ENCODE measurements at regions not wholly inside any gene's neighbourhood (a gene's known extent, or its start where the extent isn't known, plus 50 kb on each side); places are given as distances from the start of the nearest gene placed in this dataset.

- Mint-ChIP-seq H3K27me3 (no peaks in the 10 kb centered on the region), H3K4me3 (no peak overlapping the region), H3K27ac (no peak overlapping the region), H3K9me3 (no peaks in the 10 kb centered on the region), H3K4me1 (ENCODE audit: low read depth) (peaks cover 5% of the 10 kb centered on the region), H3K36me3 (ENCODE audit: low read depth) (no peaks in the 10 kb centered on the region)
- H3K36me3 ChIP-seq (ENCODE audit: insufficient read depth, low read length), result no peaks in the 10 kb centered on the region
- POLR2A ChIA-PET, result no interaction called here
- ATAC-seq (ENCODE audit: poor library complexity) (no peak), DNase-seq (no peak)
- intact Hi-C loops (cut with DNase I, micrococcal nuclease), result no loop called here
- no peak overlapping the region for H3K27ac ChIP-seq (ENCODE audit: low read depth in 1 of 2, low read length in 2 of 2)
- H3K4me3 ChIP-seq (ENCODE audit: low read length), result no peak overlapping the region
- no peak for TF ChIP-seq CTCF (IDR thresholded peaks at IDR 0.05)
- H3K9me3 ChIP-seq (ENCODE audit: control insufficient read depth in 1 of 2, insufficient read depth in 1 of 2, low read length in 2 of 2), result peaks cover 0 to 3% of the 10 kb centered on the region in 2 experiments
- CTCF ChIA-PET, result no interaction called here
- no peaks in the 10 kb centered on the region for H3K27me3 ChIP-seq (ENCODE audit: control insufficient read depth in 1 of 2, insufficient read depth in 2 of 2, low read length in 2 of 2)
- no peaks in the 10 kb centered on the region for H3K4me1 ChIP-seq (ENCODE audit: insufficient read depth, low read length)
Observed at GRCh38 chr5:158484150-158484549, 615.6 kb downstream of the EBF1 start.

- no peak overlapping the region for H3K4me3 ChIP-seq (ENCODE audit: low read length)
- peaks cover 0 to 3% of the 10 kb centered on the region in 2 experiments for H3K9me3 ChIP-seq (ENCODE audit: control insufficient read depth in 1 of 2, insufficient read depth in 1 of 2, low read length in 2 of 2)
- POLR2A ChIA-PET, result no interaction called here
- Mint-ChIP-seq H3K4me3 (no peak overlapping the region), H3K36me3 (ENCODE audit: low read depth) (no peaks in the 10 kb centered on the region), H3K9me3 (no peaks in the 10 kb centered on the region), H3K27me3 (no peaks in the 10 kb centered on the region), H3K27ac (no peak overlapping the region), H3K4me1 (ENCODE audit: low read depth) (peaks cover 5% of the 10 kb centered on the region)
- H3K4me1 ChIP-seq (ENCODE audit: insufficient read depth, low read length), result no peaks in the 10 kb centered on the region
- CTCF ChIA-PET, result no interaction called here
- ATAC-seq (ENCODE audit: poor library complexity) (no peak), DNase-seq (no peak)
- H3K27me3 ChIP-seq (ENCODE audit: control insufficient read depth in 1 of 2, insufficient read depth in 2 of 2, low read length in 2 of 2), result no peaks in the 10 kb centered on the region
- H3K36me3 ChIP-seq (ENCODE audit: insufficient read depth, low read length), result no peaks in the 10 kb centered on the region
- no peak for TF ChIP-seq CTCF (IDR thresholded peaks at IDR 0.05)
- no peak overlapping the region for H3K27ac ChIP-seq (ENCODE audit: low read depth in 1 of 2, low read length in 2 of 2)
- intact Hi-C loops (cut with DNase I, micrococcal nuclease), result no loop called here
Observed at GRCh38 chr5:158483281-158483860, 616.3 kb downstream of the EBF1 start.

GRCh38 chr5:158482125-158482524, 617.6 kb downstream of the EBF1 start:
- H3K4me1 ChIP-seq (ENCODE audit: insufficient read depth, low read length), result no peaks in the 10 kb centered on the region
- peaks cover 11% of the 10 kb centered on the region for H3K4me1 Mint-ChIP-seq (ENCODE audit: low read depth)
- H3K27me3 Mint-ChIP-seq, result no peaks in the 10 kb centered on the region
- no peak overlapping the region for H3K4me3 ChIP-seq (ENCODE audit: low read length)
- no peak overlapping the region for H3K27ac Mint-ChIP-seq
- no peak overlapping the region for H3K4me3 Mint-ChIP-seq
- DNase-seq (no peak), ATAC-seq (ENCODE audit: poor library complexity) (no peak)
- H3K9me3 ChIP-seq (ENCODE audit: control insufficient read depth in 1 of 2, insufficient read depth in 1 of 2, low read length in 2 of 2), result peaks cover 0 to 3% of the 10 kb centered on the region in 2 experiments
- TF ChIP-seq CTCF (IDR thresholded peaks at IDR 0.05), result no peak
- H3K36me3 ChIP-seq (ENCODE audit: insufficient read depth, low read length), result no peaks in the 10 kb centered on the region
- no peaks in the 10 kb centered on the region for H3K9me3 Mint-ChIP-seq
- ChIA-PET CTCF (no interaction called here), POLR2A (no interaction called here)
- intact Hi-C loops (cut with DNase I, micrococcal nuclease), result no loop called here
- no peak overlapping the region for H3K27ac ChIP-seq (ENCODE audit: low read depth in 1 of 2, low read length in 2 of 2)
- H3K27me3 ChIP-seq (ENCODE audit: control insufficient read depth in 1 of 2, insufficient read depth in 2 of 2, low read length in 2 of 2), result no peaks in the 10 kb centered on the region
- H3K36me3 Mint-ChIP-seq (ENCODE audit: low read depth), result no peaks in the 10 kb centered on the region

Measured in CD4-positive, alpha-beta T cell (primary cell).